KMS-11 (cell line): ENCODE measurements at regions not wholly inside any gene's neighbourhood (a gene's known extent, or its start where the extent isn't known, plus 50 kb on each side); places are given as distances from the start of the nearest gene placed in this dataset.

Experiments
- H2AFZ ChIP-seq: fragments of 200-600 bp; sonication (generic); 2 replicates; pipeline ENCODE4 v1.6.1; 2016; ENCODE audit warnings: antibody characterized with exemption, mixed run types, low read depth
- H3K27ac ChIP-seq: fragments of 200-600 bp; sonication (generic); 2 replicates; pipeline ENCODE4 v1.6.1; 2016; ENCODE audit warnings: mild to moderate bottlenecking, mixed run types
- H3K27me3 ChIP-seq: fragments of 200-600 bp; sonication (generic); 2 replicates; pipeline ENCODE4 v1.6.1; 2017; ENCODE audit warnings: mild to moderate bottlenecking, low read depth, mixed run types, moderate library complexity; ENCODE audit not compliant: insufficient read depth
- H3K36me3 ChIP-seq: fragments of 200-600 bp; sonication (generic); 2 replicates; pipeline ENCODE4 v1.6.1; 2017; ENCODE audit warnings: mild to moderate bottlenecking, mixed run types; ENCODE audit not compliant: insufficient read depth
- H3K4me1 ChIP-seq: fragments of 200-600 bp; sonication (generic); 2 replicates; pipeline ENCODE4 v1.6.1; 2016; ENCODE audit warnings: mild to moderate bottlenecking, low read depth, mixed run types; ENCODE audit not compliant: poor library complexity, severe bottlenecking
- H3K4me2 ChIP-seq: fragments of 200-600 bp; sonication (generic); 2 replicates; pipeline ENCODE4 v1.7.0; 2016; ENCODE audit warnings: mild to moderate bottlenecking, mixed run types
- H3K4me3 ChIP-seq: fragments of 200-600 bp; sonication (generic); IDR thresholded peaks from 2 replicates; pipeline ENCODE4 v1.6.1; 2017; ENCODE audit warnings: low read depth, low read length, mixed read lengths; ENCODE audit not compliant: insufficient read depth
- H3K79me2 ChIP-seq: fragments of 200-600 bp; sonication (generic); 2 replicates; pipeline ENCODE4 v1.6.1; 2016; ENCODE audit warnings: low read depth, mixed run types; ENCODE audit not compliant: insufficient read depth
- H3K9ac ChIP-seq: fragments of 200-600 bp; sonication (generic); 2 replicates; pipeline ENCODE4 v1.6.1; 2016; ENCODE audit warnings: mild to moderate bottlenecking, mixed run types
- H4K20me1 ChIP-seq: fragments of 200-600 bp; sonication (generic); 2 replicates; pipeline ENCODE4 v1.6.1; 2016; ENCODE audit warnings: mild to moderate bottlenecking, mixed run types; ENCODE audit not compliant: insufficient read depth
- CTCF ChIP-seq: fragments of 200-600 bp; sonication (generic); conservative IDR thresholded peaks from 2 replicates; pipeline ENCODE4 v1.6.1; 2017; ENCODE audit warnings: low read depth, mild to moderate bottlenecking, antibody characterized with exemption, low read length, moderate library complexity, mixed read lengths

- Histone ChIP-seq H3K27ac (no peak overlapping the region), H3K4me3 (no peak overlapping the region), H3K4me1 (no peaks in the 10 kb centered on the region), H3K27me3 (no peaks in the 10 kb centered on the region), H4K20me1 (no peaks in the 10 kb centered on the region), H3K36me3 (no peaks in the 10 kb centered on the region), H3K9ac (no peak overlapping the region), H3K79me2 (no peaks in the 10 kb centered on the region), H2AFZ (no peak overlapping the region), H3K4me2 (no peak overlapping the region)
- TF ChIP-seq CTCF, result no peak
Measured at GRCh38 chrX:115895678-115896329, 274.7 kb upstream of the AGTR2 start.

GRCh38 chrX:115896362-115896761 is 274.2 kb upstream of the AGTR2 start:
- no peaks in the 10 kb centered on the region for H3K4me1 ChIP-seq
- H3K4me2 ChIP-seq, result no peak overlapping the region
- TF ChIP-seq CTCF, result no peak
- no peak overlapping the region for H3K27ac ChIP-seq
- no peaks in the 10 kb centered on the region for H4K20me1 ChIP-seq
- no peak overlapping the region for H2AFZ ChIP-seq
- H3K36me3 ChIP-seq, result no peaks in the 10 kb centered on the region
- H3K27me3 ChIP-seq, result no peaks in the 10 kb centered on the region
- no peaks in the 10 kb centered on the region for H3K79me2 ChIP-seq
- no peak overlapping the region for H3K4me3 ChIP-seq
- H3K9ac ChIP-seq, result no peak overlapping the region

GRCh38 chrX:115897956-115898355 is 272.6 kb upstream of the AGTR2 start:
- Histone ChIP-seq H3K27me3 (no peaks in the 10 kb centered on the region), H4K20me1 (no peaks in the 10 kb centered on the region), H3K79me2 (no peaks in the 10 kb centered on the region), H3K9ac (no peak overlapping the region), H2AFZ (no peak overlapping the region), H3K4me2 (no peak overlapping the region), H3K27ac (no peak overlapping the region), H3K4me1 (no peaks in the 10 kb centered on the region), H3K36me3 (no peaks in the 10 kb centered on the region), H3K4me3 (no peak overlapping the region)
- TF ChIP-seq CTCF, result no peak

GRCh38 chrX:115898382-115899001 is 272.1 kb upstream of the AGTR2 start:
- H3K9ac ChIP-seq, result no peak overlapping the region
- no peak overlapping the region for H2AFZ ChIP-seq
- H3K27me3 ChIP-seq, result no peaks in the 10 kb centered on the region
- no peaks in the 10 kb centered on the region for H3K79me2 ChIP-seq
- no peaks in the 10 kb centered on the region for H3K4me1 ChIP-seq
- no peak overlapping the region for H3K4me2 ChIP-seq
- H3K4me3 ChIP-seq, result no peak overlapping the region
- H4K20me1 ChIP-seq, result no peaks in the 10 kb centered on the region
- H3K36me3 ChIP-seq, result no peaks in the 10 kb centered on the region
- no peak for TF ChIP-seq CTCF
- H3K27ac ChIP-seq, result no peak overlapping the region
